ENCODE measurements at regions not wholly inside any gene's neighbourhood (a gene's known extent, or its start where the extent isn't known, plus 50 kb on each side); places are given as distances from the start of the nearest gene placed in this dataset.

GRCh38 chr2:2540406-2540805 lies 209.3 kb upstream of the MYT1L start:
- no peaks in the 10 kb centered on the region for H3K9me3 ChIP-seq
- BruUV-seq (replicated peaks), result no TSS peak
- no peaks in the 10 kb centered on the region for H3K36me3 ChIP-seq (ENCODE audit: control insufficient read depth, insufficient read depth, low read length)
- Mint-ChIP-seq H3K4me3 (ENCODE audit: unreplicated experiment) (no peak overlapping the region), H3K4me1 (ENCODE audit: low read depth, unreplicated experiment) (peaks cover 8% of the 10 kb centered on the region), H3K9me3 (ENCODE audit: unreplicated experiment) (no peaks in the 10 kb centered on the region), H3K36me3 (ENCODE audit: insufficient read depth, unreplicated experiment) (no peaks in the 10 kb centered on the region), H3K27ac (ENCODE audit: unreplicated experiment) (no peak overlapping the region), H3K27me3 (ENCODE audit: insufficient read depth, unreplicated experiment) (peaks cover 24% of the 10 kb centered on the region)
- ChIA-PET CTCF (no interaction called here), POLR2A (no interaction called here)
- TF ChIP-seq CTCF (IDR thresholded peaks at IDR 0.05; ENCODE audit: insufficient read depth in 1 of 2, low read depth in 1 of 2, low read length in 1 of 2, severe bottlenecking in 1 of 2, unreplicated experiment in 1 of 2), result no peak
- DNase-seq, result no peak
- H3K4me3 ChIP-seq (ENCODE audit: low read depth, low read length), result no peak overlapping the region
- H3K4me1 ChIP-seq, result no peaks in the 10 kb centered on the region
- no peaks in the 10 kb centered on the region for H3K27me3 ChIP-seq (replicated peaks; ENCODE audit: control insufficient read depth, insufficient read depth, low read length)
- intact Hi-C loops (cut with micrococcal nuclease; ENCODE audit: unreplicated experiment), result no loop called here

- Mint-ChIP-seq H3K4me3 (ENCODE audit: unreplicated experiment) (peak overlapping the region; percentile 44), H3K4me1 (ENCODE audit: low read depth, unreplicated experiment) (peaks cover 8% of the 10 kb centered on the region), H3K27me3 (ENCODE audit: insufficient read depth, unreplicated experiment) (peaks cover 23% of the 10 kb centered on the region), H3K36me3 (ENCODE audit: insufficient read depth, unreplicated experiment) (no peaks in the 10 kb centered on the region), H3K9me3 (ENCODE audit: unreplicated experiment) (no peaks in the 10 kb centered on the region), H3K27ac (ENCODE audit: unreplicated experiment) (no peak overlapping the region)
- ChIA-PET POLR2A (no interaction called here), CTCF (no interaction called here)
- H3K27me3 ChIP-seq (replicated peaks; ENCODE audit: control insufficient read depth, insufficient read depth, low read length), result no peaks in the 10 kb centered on the region
- no peak for DNase-seq
- intact Hi-C loops (cut with micrococcal nuclease; ENCODE audit: unreplicated experiment), result no loop called here
- BruUV-seq (replicated peaks), result no TSS peak
- H3K36me3 ChIP-seq (ENCODE audit: control insufficient read depth, insufficient read depth, low read length), result no peaks in the 10 kb centered on the region
- no peak for TF ChIP-seq CTCF (IDR thresholded peaks at IDR 0.05; ENCODE audit: insufficient read depth in 1 of 2, low read depth in 1 of 2, low read length in 1 of 2, severe bottlenecking in 1 of 2, unreplicated experiment in 1 of 2)
- H3K4me3 ChIP-seq (ENCODE audit: low read depth, low read length), result no peak overlapping the region
- H3K4me1 ChIP-seq, result no peaks in the 10 kb centered on the region
- H3K9me3 ChIP-seq, result no peaks in the 10 kb centered on the region
These were observed 205.5 kb upstream of the MYT1L start for GRCh38 chr2:2536416-2537056.

- no peaks in the 10 kb centered on the region for H3K9me3 ChIP-seq
- no TSS peak for BruUV-seq (replicated peaks)
- no peak overlapping the region for H3K4me3 ChIP-seq (ENCODE audit: low read depth, low read length)
- H3K4me1 ChIP-seq, result no peaks in the 10 kb centered on the region
- no peak for DNase-seq
- ChIA-PET POLR2A (no interaction called here), CTCF (no interaction called here)
- H3K27me3 Mint-ChIP-seq (ENCODE audit: insufficient read depth, unreplicated experiment), result peaks cover 7% of the 10 kb centered on the region
- intact Hi-C loops (cut with micrococcal nuclease; ENCODE audit: unreplicated experiment), result no loop called here
- H3K27me3 ChIP-seq (replicated peaks; ENCODE audit: control insufficient read depth, insufficient read depth, low read length), result no peaks in the 10 kb centered on the region
- H3K27ac Mint-ChIP-seq (ENCODE audit: unreplicated experiment), result no peak overlapping the region
- H3K36me3 ChIP-seq (ENCODE audit: control insufficient read depth, insufficient read depth, low read length), result no peaks in the 10 kb centered on the region
- H3K36me3 Mint-ChIP-seq (ENCODE audit: insufficient read depth, unreplicated experiment), result no peaks in the 10 kb centered on the region
- no peaks in the 10 kb centered on the region for H3K9me3 Mint-ChIP-seq (ENCODE audit: unreplicated experiment)
- no peak for TF ChIP-seq CTCF (IDR thresholded peaks at IDR 0.05; ENCODE audit: insufficient read depth in 1 of 2, low read depth in 1 of 2, low read length in 1 of 2, severe bottlenecking in 1 of 2, unreplicated experiment in 1 of 2)
- no peak overlapping the region for H3K4me3 Mint-ChIP-seq (ENCODE audit: unreplicated experiment)
- no peaks in the 10 kb centered on the region for H3K4me1 Mint-ChIP-seq (ENCODE audit: low read depth, unreplicated experiment)
These were observed 199.3 kb upstream of the MYT1L start for GRCh38 chr2:2530334-2530733.

All from Caco-2 (cell line).